ENCODE measurements at regions not wholly inside any gene's neighbourhood (a gene's known extent, or its start where the extent isn't known, plus 50 kb on each side); places are given as distances from the start of the nearest gene placed in this dataset.

- no peak overlapping the region for H3K4me3 ChIP-seq (ENCODE audit: low read length)
- no peaks in the 10 kb centered on the region for H3K27me3 ChIP-seq (ENCODE audit: control insufficient read depth, insufficient read depth, low read length)
- H3K36me3 ChIP-seq (ENCODE audit: control insufficient read depth, insufficient read depth, low read length), result no peaks in the 10 kb centered on the region
- H3K4me1 ChIP-seq (ENCODE audit: control insufficient read depth, insufficient read depth, low read length), result peaks cover 13% of the 10 kb centered on the region
- no peak overlapping the region for H3K27ac ChIP-seq (ENCODE audit: low read length)
- no peak for DNase-seq
- WGBS (ENCODE audit: insufficient coverage, low lambda C conversion rate), result 100% methylated on average over 2 of the region's 2 CpGs
- no peaks in the 10 kb centered on the region for H3K9me3 ChIP-seq (ENCODE audit: control insufficient read depth, low read depth, low read length)
These were observed 54.6 kb upstream of the AKAP13 start for GRCh38 chr15:85325834-85326233.

GRCh38 chr15:85326291-85326690 lies 54.1 kb upstream of the AKAP13 start:
- peaks cover 16% of the 10 kb centered on the region for H3K4me1 ChIP-seq (ENCODE audit: control insufficient read depth, insufficient read depth, low read length)
- no peak overlapping the region for H3K4me3 ChIP-seq (ENCODE audit: low read length)
- no peak overlapping the region for H3K27ac ChIP-seq (ENCODE audit: low read length)
- no peaks in the 10 kb centered on the region for H3K27me3 ChIP-seq (ENCODE audit: control insufficient read depth, insufficient read depth, low read length)
- DNase-seq, result no peak
- H3K36me3 ChIP-seq (ENCODE audit: control insufficient read depth, insufficient read depth, low read length), result no peaks in the 10 kb centered on the region
- no peaks in the 10 kb centered on the region for H3K9me3 ChIP-seq (ENCODE audit: control insufficient read depth, low read depth, low read length)

- H3K4me1 ChIP-seq (ENCODE audit: control insufficient read depth, insufficient read depth, low read length), result peaks cover 22% of the 10 kb centered on the region
- WGBS (ENCODE audit: insufficient coverage, low lambda C conversion rate), result no CpG with 5 or more reads among the region's 3 CpGs
- DNase-seq, result no peak
- H3K4me3 ChIP-seq (ENCODE audit: low read length), result no peak overlapping the region
- no peaks in the 10 kb centered on the region for H3K27me3 ChIP-seq (ENCODE audit: control insufficient read depth, insufficient read depth, low read length)
- H3K27ac ChIP-seq (ENCODE audit: low read length), result no peak overlapping the region
- H3K36me3 ChIP-seq (ENCODE audit: control insufficient read depth, insufficient read depth, low read length), result no peaks in the 10 kb centered on the region
- no peaks in the 10 kb centered on the region for H3K9me3 ChIP-seq (ENCODE audit: control insufficient read depth, low read depth, low read length)
These were observed 52.6 kb upstream of the AKAP13 start for GRCh38 chr15:85327820-85328219.

GRCh38 chr15:85329561-85330422 lies 50.6 kb upstream of the AKAP13 start:
- H3K9me3 ChIP-seq (ENCODE audit: control insufficient read depth, low read depth, low read length), result no peaks in the 10 kb centered on the region
- peak overlapping the region; percentile 32 for H3K4me3 ChIP-seq (ENCODE audit: low read length)
- peak; percentile 33 to 75 for DNase-seq
- H3K36me3 ChIP-seq (ENCODE audit: control insufficient read depth, insufficient read depth, low read length), result no peaks in the 10 kb centered on the region
- peak overlapping the region; percentile 50 for H3K27ac ChIP-seq (ENCODE audit: low read length)
- no CpG with 5 or more reads among the region's 19 CpGs for whole genome bisulfite sequencing (ENCODE audit: insufficient coverage, low lambda C conversion rate)
- H3K27me3 ChIP-seq (ENCODE audit: control insufficient read depth, insufficient read depth, low read length), result no peaks in the 10 kb centered on the region
- H3K4me1 ChIP-seq (ENCODE audit: control insufficient read depth, insufficient read depth, low read length), result peaks cover 22% of the 10 kb centered on the region

Measured in large intestine (tissue), 3 donors.